A673 (cell line): ENCODE measurements at regions not wholly inside any gene's neighbourhood (a gene's known extent, or its start where the extent isn't known, plus 50 kb on each side); places are given as distances from the start of the nearest gene placed in this dataset.

Experiments used
- BruUV-seq: library from RNA; stranded (reverse); fragments of 400-500 nt; replicated peaks from 2 replicates; lab custom pipeline; 2021; lab: Mats Ljungman, UMichigan
- CTCF ChIA-PET: fragments of 300-600 bp; sonication (Branson Sonifier 250); formaldehyde crosslinking; loops from one replicate; lab custom pipeline; 2022; ENCODE audit warnings: antibody characterized with exemption; lab: Charles Lee
- POLR2A ChIA-PET: fragments of 300-600 bp; sonication (Branson Sonifier 250); formaldehyde crosslinking; loops from one replicate; lab custom pipeline; 2022; ENCODE audit warnings: antibody characterized with exemption; ENCODE audit not compliant: low non-redundant PET; lab: Charles Lee
- DNase-seq: peaks from one replicate; pipeline ENCODE4 v3.0.0-alpha.2; 2015; ENCODE audit warnings: low spot score
- H3K27ac ChIP-seq: fragments of 200-600 bp; sonication (generic); 2 replicates; pipeline ENCODE4 v1.5.1; 2016; ENCODE audit warnings: mixed run types, low read depth, mild to moderate bottlenecking, mixed read lengths, antibody characterized with exemption, low read length; ENCODE audit not compliant: poor library complexity, severe bottlenecking
- H3K27me3 ChIP-seq: fragments of 200-600 bp; sonication (generic); replicated peaks from 2 replicates; pipeline ENCODE4 v1.6.1; 2017; ENCODE audit warnings: mixed run types, low read depth, mild to moderate bottlenecking, mixed read lengths, antibody characterized with exemption, low read length; ENCODE audit not compliant: insufficient read depth, poor library complexity
- H3K36me3 ChIP-seq: fragments of 200-600 bp; sonication (generic); 2 replicates; pipeline ENCODE4 v1.6.1; 2016; ENCODE audit warnings: mixed run types, mild to moderate bottlenecking, mixed read lengths, antibody characterized with exemption, low read length; ENCODE audit not compliant: insufficient read depth, poor library complexity, severe bottlenecking
- H3K4me1 ChIP-seq: fragments of 200-600 bp; sonication (generic); 2 replicates; pipeline ENCODE4 v1.6.1; 2017; ENCODE audit warnings: mixed run types, mild to moderate bottlenecking, mixed read lengths, antibody characterized with exemption, low read length; ENCODE audit not compliant: insufficient read depth, poor library complexity, severe bottlenecking
- H3K4me3 ChIP-seq: fragments of 200-600 bp; sonication (generic); 2 replicates; pipeline ENCODE4 v1.5.1; 2016; ENCODE audit warnings: low read depth, mixed run types, mild to moderate bottlenecking, mixed read lengths, low read length; ENCODE audit not compliant: poor library complexity, severe bottlenecking
- H3K9me3 ChIP-seq: fragments of 200-600 bp; sonication (generic); 2 replicates; pipeline ENCODE4 v1.6.1; 2016; ENCODE audit warnings: mixed run types, low read depth, mild to moderate bottlenecking, mixed read lengths, antibody characterized with exemption, low read length; ENCODE audit not compliant: poor library complexity, severe bottlenecking
- CTCF ChIP-seq: fragments of 300-800, 200-600 bp; sonication (generic); conservative IDR thresholded peaks from 2 replicates; pipeline ENCODE4 v1.5.1; 2017; ENCODE audit warnings: low read depth, mild to moderate bottlenecking, antibody characterized with exemption, low read length, moderate library complexity, mixed read lengths
- EZH2 ChIP-seq: fragments of 200-600 bp; sonication (generic); IDR thresholded peaks from 2 replicates; pipeline ENCODE4 v1.6.1; 2017; ENCODE audit warnings: borderline replicate concordance, low read depth, mild to moderate bottlenecking, mixed read lengths, antibody characterized with exemption, low read length; ENCODE audit not compliant: poor library complexity, severe bottlenecking
- intact Hi-C: fragments of 100-400 bp; cut with micrococcal nuclease; formaldehyde crosslinking; loops from one replicate; pipeline ENCODE4 v1.10.0; 2022; ENCODE audit not compliant: unreplicated experiment

GRCh38 chr14:76305268-76305826 is 70.6 kb upstream of the ESRRB start:
- DNase-seq: no peak
- peaks cover 4% of the 10 kb centered on the region for H3K9me3 ChIP-seq
- ChIA-PET POLR2A (no interaction called here), CTCF (no interaction called here)
- H3K36me3 ChIP-seq: no peaks in the 10 kb centered on the region
- TF ChIP-seq CTCF: no peak
- no peak for TF ChIP-seq EZH2
- peaks cover 84% of the 10 kb centered on the region for H3K27me3 ChIP-seq
- H3K4me3 ChIP-seq: no peak overlapping the region
- no peaks in the 10 kb centered on the region for H3K4me1 ChIP-seq
- H3K27ac ChIP-seq: no peak overlapping the region
- BruUV-seq: no TSS peak
- intact Hi-C loops: no loop called here

GRCh38 chr14:76306131-76306530 is 69.8 kb upstream of the ESRRB start:
- POLR2A ChIA-PET: no interaction called here
- Histone ChIP-seq H3K4me3 (no peak overlapping the region), H3K27ac (no peak overlapping the region), H3K4me1 (no peaks in the 10 kb centered on the region), H3K36me3 (no peaks in the 10 kb centered on the region), H3K9me3 (peaks cover under 1% of the 10 kb centered on the region), H3K27me3 (peaks cover 86% of the 10 kb centered on the region)
- intact Hi-C loops: no loop called here
- CTCF ChIA-PET: no interaction called here
- DNase-seq: no peak
- no TSS peak for BruUV-seq
- TF ChIP-seq EZH2: no peak
- no peak for TF ChIP-seq CTCF

GRCh38 chr14:76307786-76308780 is 67.9 kb upstream of the ESRRB start:
- H3K27me3 ChIP-seq: peaks cover 86% of the 10 kb centered on the region
- ChIA-PET POLR2A (no interaction called here), CTCF (no interaction called here)
- DNase-seq: no peak
- no peak for TF ChIP-seq CTCF
- TF ChIP-seq EZH2: no peak
- H3K9me3 ChIP-seq: no peaks in the 10 kb centered on the region
- intact Hi-C loops: no loop called here
- H3K27ac ChIP-seq: no peak overlapping the region
- H3K4me3 ChIP-seq: no peak overlapping the region
- H3K4me1 ChIP-seq: peaks cover 8% of the 10 kb centered on the region
- H3K36me3 ChIP-seq: no peaks in the 10 kb centered on the region
- no TSS peak for BruUV-seq
